ENCODE measurements at regions not wholly inside any gene's neighbourhood (a gene's known extent, or its start where the extent isn't known, plus 50 kb on each side); places are given as distances from the start of the nearest gene placed in this dataset.

- H3K4me3 Mint-ChIP-seq = no peak overlapping the region
- TF ChIP-seq, protein P1, sequence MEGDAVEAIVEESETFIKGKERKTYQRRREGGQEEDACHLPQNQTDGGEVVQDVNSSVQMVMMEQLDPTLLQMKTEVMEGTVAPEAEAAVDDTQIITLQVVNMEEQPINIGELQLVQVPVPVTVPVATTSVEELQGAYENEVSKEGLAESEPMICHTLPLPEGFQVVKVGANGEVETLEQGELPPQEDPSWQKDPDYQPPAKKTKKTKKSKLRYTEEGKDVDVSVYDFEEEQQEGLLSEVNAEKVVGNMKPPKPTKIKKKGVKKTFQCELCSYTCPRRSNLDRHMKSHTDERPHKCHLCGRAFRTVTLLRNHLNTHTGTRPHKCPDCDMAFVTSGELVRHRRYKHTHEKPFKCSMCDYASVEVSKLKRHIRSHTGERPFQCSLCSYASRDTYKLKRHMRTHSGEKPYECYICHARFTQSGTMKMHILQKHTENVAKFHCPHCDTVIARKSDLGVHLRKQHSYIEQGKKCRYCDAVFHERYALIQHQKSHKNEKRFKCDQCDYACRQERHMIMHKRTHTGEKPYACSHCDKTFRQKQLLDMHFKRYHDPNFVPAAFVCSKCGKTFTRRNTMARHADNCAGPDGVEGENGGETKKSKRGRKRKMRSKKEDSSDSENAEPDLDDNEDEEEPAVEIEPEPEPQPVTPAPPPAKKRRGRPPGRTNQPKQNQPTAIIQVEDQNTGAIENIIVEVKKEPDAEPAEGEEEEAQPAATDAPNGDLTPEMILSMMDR (conservative IDR thresholded peaks at IDR 0.05) = no peak
- no peaks in the 10 kb centered on the region for H3K36me3 Mint-ChIP-seq
- H3K4me1 Mint-ChIP-seq (ENCODE audit: unreplicated experiment) = no peaks in the 10 kb centered on the region
- DNase-seq (ENCODE audit: extremely low spot score, unreplicated experiment) = no peak
- H3K27ac Mint-ChIP-seq = no peak overlapping the region
- H3K27me3 Mint-ChIP-seq = peaks cover 4% of the 10 kb centered on the region
- H3K9me3 Mint-ChIP-seq = no peaks in the 10 kb centered on the region
These were observed 193.0 kb upstream of the THSD7B start for GRCh38 chr2:136572335-136572734.

GRCh38 chr2:136557203-136557602, 208.1 kb upstream of the THSD7B start:
- TF ChIP-seq, protein P1 (conservative IDR thresholded peaks at IDR 0.05) = no peak
- Mint-ChIP-seq H3K36me3 (no peaks in the 10 kb centered on the region), H3K4me1 (ENCODE audit: unreplicated experiment) (no peaks in the 10 kb centered on the region), H3K27me3 (peaks cover 31% of the 10 kb centered on the region), H3K9me3 (no peaks in the 10 kb centered on the region), H3K27ac (no peak overlapping the region), H3K4me3 (no peak overlapping the region)
- no peak for DNase-seq (ENCODE audit: extremely low spot score, unreplicated experiment)

GRCh38 chr2:136550181-136550580, 215.2 kb upstream of the THSD7B start:
- H3K9me3 Mint-ChIP-seq = no peaks in the 10 kb centered on the region
- peaks cover 18% of the 10 kb centered on the region for H3K27me3 Mint-ChIP-seq
- TF ChIP-seq, protein P1 (conservative IDR thresholded peaks at IDR 0.05) = no peak
- H3K36me3 Mint-ChIP-seq = no peaks in the 10 kb centered on the region
- DNase-seq (ENCODE audit: extremely low spot score, unreplicated experiment) = no peak
- H3K4me3 Mint-ChIP-seq = no peak overlapping the region
- no peaks in the 10 kb centered on the region for H3K4me1 Mint-ChIP-seq (ENCODE audit: unreplicated experiment)
- H3K27ac Mint-ChIP-seq = no peak overlapping the region

GRCh38 chr2:136539355-136539754, 226.0 kb upstream of the THSD7B start:
- Mint-ChIP-seq H3K4me3 (no peak overlapping the region), H3K27ac (no peak overlapping the region), H3K9me3 (no peaks in the 10 kb centered on the region), H3K4me1 (ENCODE audit: unreplicated experiment) (no peaks in the 10 kb centered on the region), H3K36me3 (no peaks in the 10 kb centered on the region), H3K27me3 (peaks cover 9% of the 10 kb centered on the region)
- DNase-seq (ENCODE audit: extremely low spot score, unreplicated experiment) = no peak
- TF ChIP-seq, protein P1 (conservative IDR thresholded peaks at IDR 0.05) = no peak

DNA sequence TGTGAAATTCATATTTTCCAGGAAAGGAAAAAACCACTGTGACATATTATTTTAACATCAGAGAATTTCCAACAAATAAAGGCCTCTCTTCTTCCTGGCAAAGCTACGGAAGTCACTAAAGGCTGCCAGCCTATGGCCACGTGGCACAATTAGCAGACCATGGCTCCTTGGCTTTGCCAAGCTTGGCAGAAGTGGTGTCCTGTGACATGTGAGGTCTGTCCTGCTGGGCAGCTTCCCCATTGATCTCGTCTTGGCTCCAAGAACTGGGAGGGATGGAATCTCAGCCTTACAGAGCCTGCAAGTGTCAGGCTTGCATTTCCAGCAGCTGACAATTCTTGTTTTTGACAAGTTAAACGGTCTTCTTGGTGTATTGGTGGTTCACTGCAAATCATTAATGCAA, 226.9 kb upstream of the THSD7B start:
- no peak overlapping the region for H3K27ac Mint-ChIP-seq
- H3K4me1 Mint-ChIP-seq (ENCODE audit: unreplicated experiment) = no peaks in the 10 kb centered on the region
- no peak overlapping the region for H3K4me3 Mint-ChIP-seq
- TF ChIP-seq, protein P1 (conservative IDR thresholded peaks at IDR 0.05) = no peak
- H3K27me3 Mint-ChIP-seq = peaks cover 13% of the 10 kb centered on the region
- no peaks in the 10 kb centered on the region for H3K9me3 Mint-ChIP-seq
- no peak for DNase-seq (ENCODE audit: extremely low spot score, unreplicated experiment)
- no peaks in the 10 kb centered on the region for H3K36me3 Mint-ChIP-seq

DNA sequence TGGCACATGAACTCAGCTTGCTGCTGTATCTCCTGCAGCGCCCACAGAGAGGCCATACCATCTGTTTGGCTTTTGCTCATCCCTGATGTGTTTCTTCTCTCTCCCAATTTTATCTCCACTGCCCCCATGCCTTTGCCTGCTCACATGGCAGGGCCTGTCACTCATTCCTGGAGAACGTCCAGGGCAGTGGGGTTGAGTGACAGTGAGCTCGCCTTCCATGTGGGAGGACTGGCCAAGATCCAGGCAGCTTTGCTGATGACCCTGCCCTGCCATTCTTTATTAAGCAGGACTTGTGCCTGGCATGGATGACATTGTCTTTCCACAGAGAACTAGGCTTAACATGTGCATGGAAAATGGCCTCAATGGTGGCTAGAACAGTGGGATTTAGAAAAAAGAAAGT, 230.5 kb upstream of the THSD7B start:
- H3K27me3 Mint-ChIP-seq = peaks cover 16% of the 10 kb centered on the region
- H3K36me3 Mint-ChIP-seq = no peaks in the 10 kb centered on the region

More for the DNA sequence above, 230.5 kb upstream of the THSD7B start:
- no peak overlapping the region for H3K4me3 Mint-ChIP-seq
- no peaks in the 10 kb centered on the region for H3K9me3 Mint-ChIP-seq
- H3K4me1 Mint-ChIP-seq (ENCODE audit: unreplicated experiment) = no peaks in the 10 kb centered on the region
- TF ChIP-seq, protein P1 (conservative IDR thresholded peaks at IDR 0.05) = no peak
- H3K27ac Mint-ChIP-seq = no peak overlapping the region
- DNase-seq (ENCODE audit: extremely low spot score, unreplicated experiment) = no peak

All from type B pancreatic cell (in vitro differentiated cells).